Skeletal muscle tissue (tissue), 3 donors: ENCODE measurements at regions not wholly inside any gene's neighbourhood (a gene's known extent, or its start where the extent isn't known, plus 50 kb on each side); places are given as distances from the start of the nearest gene placed in this dataset.
"Not testable (repeated sequence)": the region's sequence is repeated elsewhere in the genome, so short reads cannot be mapped to it uniquely, and the experiment has no call there.

Source experiments
- H3K27ac ChIP-seq: one replicate; pipeline ENCODE4 v1.7.0; 2013; ENCODE audit warnings: mild to moderate bottlenecking, low read depth, low read length, inconsistent platforms
- H3K27me3 ChIP-seq, 3 donors: one replicate each; pipeline ENCODE4 v1.7.0; 2013; ENCODE audit warnings: low read length in 3 of 3; ENCODE audit not compliant: control insufficient read depth in 3 of 3, insufficient read depth in 3 of 3
- H3K36me3 ChIP-seq, 3 donors: one replicate each; pipeline ENCODE4 v1.7.0; 2013; ENCODE audit warnings: low read length in 3 of 3; ENCODE audit not compliant: control insufficient read depth in 3 of 3, insufficient read depth in 3 of 3
- H3K4me1 ChIP-seq, 3 donors: one replicate each; pipeline ENCODE4 v1.7.0; 2013; ENCODE audit warnings: low read length in 3 of 3, mild to moderate bottlenecking in 3 of 3; ENCODE audit not compliant: control insufficient read depth in 3 of 3, insufficient read depth in 3 of 3
- H3K4me3 ChIP-seq, 3 donors: one replicate each; pipeline ENCODE4 v1.7.0; 2013; ENCODE audit warnings: low read length in 3 of 3
- H3K9ac ChIP-seq, 3 donors: one replicate each; pipeline ENCODE4 v1.7.0; 2013; ENCODE audit warnings: low read length in 3 of 3, mild to moderate bottlenecking in 3 of 3, moderate library complexity in 2 of 3, low read depth in 1 of 3
- H3K9me3 ChIP-seq, 3 donors: one replicate each; pipeline ENCODE4 v1.7.0; 2013; ENCODE audit warnings: low read length in 3 of 3; ENCODE audit not compliant: control insufficient read depth in 3 of 3
- donor health status: Osteomylitis.

GRCh38 chr2:87525497-87525991, 222.3 kb upstream of the PLGLB2 start:
- not testable (repeated sequence) for H3K4me3 ChIP-seq, H3K27me3 ChIP-seq, H3K9me3 ChIP-seq, H3K4me1 ChIP-seq, H3K27ac ChIP-seq, H3K36me3 ChIP-seq, H3K9ac ChIP-seq

GRCh38 chr2:87526258-87526657, 221.6 kb upstream of the PLGLB2 start:
- H3K9ac ChIP-seq, H3K27me3 ChIP-seq, H3K27ac ChIP-seq: not testable (repeated sequence)

GRCh38 chr2:87531968-87532715, 215.7 kb upstream of the PLGLB2 start:
- H3K27me3 ChIP-seq, H3K4me3 ChIP-seq, H3K4me1 ChIP-seq, H3K9me3 ChIP-seq, H3K9ac ChIP-seq, H3K27ac ChIP-seq, H3K36me3 ChIP-seq: not testable (repeated sequence)

More at GRCh38 chr2:87526258-87526657, 221.6 kb upstream of the PLGLB2 start:
- H3K36me3 ChIP-seq, H3K4me1 ChIP-seq, H3K4me3 ChIP-seq, H3K9me3 ChIP-seq: not testable (repeated sequence)

GRCh38 chr2:87533390-87534272, 214.3 kb upstream of the PLGLB2 start:
- not testable (repeated sequence) for H3K27ac ChIP-seq, H3K9ac ChIP-seq, H3K27me3 ChIP-seq, H3K4me3 ChIP-seq, H3K4me1 ChIP-seq, H3K36me3 ChIP-seq, H3K9me3 ChIP-seq

GRCh38 chr2:87534273-87534889, 213.5 kb upstream of the PLGLB2 start:
- not testable (repeated sequence) for H3K27ac ChIP-seq, H3K36me3 ChIP-seq, H3K9ac ChIP-seq, H3K4me1 ChIP-seq, H3K27me3 ChIP-seq, H3K4me3 ChIP-seq, H3K9me3 ChIP-seq

- not testable (repeated sequence) for H3K4me3 ChIP-seq, H3K9ac ChIP-seq, H3K36me3 ChIP-seq, H3K9me3 ChIP-seq, H3K27ac ChIP-seq, H3K4me1 ChIP-seq, H3K27me3 ChIP-seq
These were observed 211.5 kb upstream of the PLGLB2 start for GRCh38 chr2:87536427-87536826.

- not testable (repeated sequence) for H3K4me3 ChIP-seq, H3K4me1 ChIP-seq, H3K27ac ChIP-seq, H3K9me3 ChIP-seq, H3K36me3 ChIP-seq, H3K9ac ChIP-seq, H3K27me3 ChIP-seq
These were observed 210.6 kb upstream of the PLGLB2 start for GRCh38 chr2:87537251-87537671.

- H3K27ac ChIP-seq: not testable (repeated sequence)
These were observed 209.6 kb upstream of the PLGLB2 start for GRCh38 chr2:87538268-87538667.

GRCh38 chr2:87539151-87539943, 208.5 kb upstream of the PLGLB2 start:
- not testable (repeated sequence) for H3K4me1 ChIP-seq, H3K36me3 ChIP-seq, H3K9me3 ChIP-seq, H3K4me3 ChIP-seq, H3K27me3 ChIP-seq, H3K9ac ChIP-seq, H3K27ac ChIP-seq

More at GRCh38 chr2:87538268-87538667, 209.6 kb upstream of the PLGLB2 start:
- not testable (repeated sequence) for H3K27me3 ChIP-seq, H3K4me1 ChIP-seq, H3K36me3 ChIP-seq, H3K9ac ChIP-seq, H3K4me3 ChIP-seq, H3K9me3 ChIP-seq
